ENCODE measurements at regions not wholly inside any gene's neighbourhood (a gene's known extent, or its start where the extent isn't known, plus 50 kb on each side); places are given as distances from the start of the nearest gene placed in this dataset.

GRCh38 chr6:80566361-80566760 lies 459.9 kb downstream of the BCKDHB start:
- no peak overlapping the region for H3K4me3 ChIP-seq
- H3K9me2 ChIP-seq (ENCODE audit: insufficient read depth) = no peaks in the 10 kb centered on the region
- H3K4me2 ChIP-seq (ENCODE audit: unreplicated experiment) = no peak overlapping the region
- no peak overlapping the region for H3K27ac ChIP-seq
- H3K27me3 ChIP-seq (replicated peaks; ENCODE audit: insufficient read depth) = no peaks in the 10 kb centered on the region
- no peak for DNase-seq
- no peaks in the 10 kb centered on the region for H3K79me2 ChIP-seq (ENCODE audit: insufficient read depth)
- no peaks in the 10 kb centered on the region for H3K9me3 ChIP-seq (ENCODE audit: low read depth)
- H3K9ac ChIP-seq = no peak overlapping the region
- H3K4me1 ChIP-seq (ENCODE audit: insufficient read depth) = no peaks in the 10 kb centered on the region
- H3F3A ChIP-seq (ENCODE audit: insufficient read depth) = no peaks in the 10 kb centered on the region
- no peak overlapping the region for H2AFZ ChIP-seq
- TF ChIP-seq EZH2 (IDR thresholded peaks at IDR 0.05; ENCODE audit: insufficient read depth, poor library complexity, severe bottlenecking) (no peak), EZH2phosphoT487 (IDR thresholded peaks at IDR 0.05; ENCODE audit: insufficient read depth, low read depth) (no peak)
- in situ Hi-C loops (cut with MboI) = no loop called here
- no peaks in the 10 kb centered on the region for H3K36me3 ChIP-seq (ENCODE audit: low read depth)
- WGBS, 2 experiments (ENCODE audit: low coverage in 1 of 2, low lambda C conversion rate in 2 of 2, missing lambda C conversion rate in 2 of 2) = 100% methylated on average over 1 of the region's 1 CpG
- H4K20me1 ChIP-seq (ENCODE audit: insufficient read depth) = no peaks in the 10 kb centered on the region

GRCh38 chr6:80553071-80553740 lies 446.7 kb downstream of the BCKDHB start:
- Histone ChIP-seq H4K20me1 (ENCODE audit: insufficient read depth) (no peaks in the 10 kb centered on the region), H3K36me3 (ENCODE audit: low read depth) (no peaks in the 10 kb centered on the region), H3K9me3 (ENCODE audit: low read depth) (no peaks in the 10 kb centered on the region), H3K27ac (no peak overlapping the region), H3K9me2 (ENCODE audit: insufficient read depth) (no peaks in the 10 kb centered on the region), H3K4me3 (no peak overlapping the region), H3K9ac (no peak overlapping the region), H3K27me3 (replicated peaks; ENCODE audit: insufficient read depth) (no peaks in the 10 kb centered on the region), H2AFZ (peak overlapping the region; percentile 11; the same call in 1 of the 2 replicates), H3K79me2 (ENCODE audit: insufficient read depth) (no peaks in the 10 kb centered on the region), H3K4me1 (ENCODE audit: insufficient read depth) (peaks cover 15% of the 10 kb centered on the region), H3K4me2 (ENCODE audit: unreplicated experiment) (no peak overlapping the region), H3F3A (ENCODE audit: insufficient read depth) (peaks cover 15% of the 10 kb centered on the region)
- TF ChIP-seq EZH2phosphoT487 (IDR thresholded peaks at IDR 0.05; ENCODE audit: insufficient read depth, low read depth) (no peak), EZH2 (IDR thresholded peaks at IDR 0.05; ENCODE audit: insufficient read depth, poor library complexity, severe bottlenecking) (no peak)
- no peak for DNase-seq
- in situ Hi-C loops (cut with MboI) = no loop called here
- 72 to 78% methylated on average over 5 of the region's 5 CpGs for WGBS, 2 experiments (ENCODE audit: low coverage in 1 of 2, low lambda C conversion rate in 2 of 2, missing lambda C conversion rate in 2 of 2)

- H3K27me3 ChIP-seq (replicated peaks; ENCODE audit: insufficient read depth) = no peaks in the 10 kb centered on the region
- H2AFZ ChIP-seq = no peak overlapping the region
- H3K79me2 ChIP-seq (ENCODE audit: insufficient read depth) = no peaks in the 10 kb centered on the region
- no peak overlapping the region for H3K4me3 ChIP-seq
- no peaks in the 10 kb centered on the region for H3K9me2 ChIP-seq (ENCODE audit: insufficient read depth)
- no peak overlapping the region for H3K4me2 ChIP-seq (ENCODE audit: unreplicated experiment)
- H3K9ac ChIP-seq = no peak overlapping the region
- H3K36me3 ChIP-seq (ENCODE audit: low read depth) = no peaks in the 10 kb centered on the region
- peaks cover 34% of the 10 kb centered on the region for H3K4me1 ChIP-seq (ENCODE audit: insufficient read depth)
- no peaks in the 10 kb centered on the region for H4K20me1 ChIP-seq (ENCODE audit: insufficient read depth)
- TF ChIP-seq EZH2 (IDR thresholded peaks at IDR 0.05; ENCODE audit: insufficient read depth, poor library complexity, severe bottlenecking) (no peak), EZH2phosphoT487 (IDR thresholded peaks at IDR 0.05; ENCODE audit: insufficient read depth, low read depth) (no peak)
- in situ Hi-C loops (cut with MboI) = no loop called here
- H3F3A ChIP-seq (ENCODE audit: insufficient read depth) = peaks cover 30% of the 10 kb centered on the region
- no peak for DNase-seq
- no peak overlapping the region for H3K27ac ChIP-seq
- no peaks in the 10 kb centered on the region for H3K9me3 ChIP-seq (ENCODE audit: low read depth)
- 75 to 84% methylated on average over 4 of the region's 4 CpGs for WGBS, 2 experiments (ENCODE audit: low coverage in 1 of 2, low lambda C conversion rate in 2 of 2, missing lambda C conversion rate in 2 of 2)
Measured at GRCh38 chr6:80550748-80551147, 444.3 kb downstream of the BCKDHB start.

- H3K27ac ChIP-seq = no peak overlapping the region
- no peak for DNase-seq
- no peaks in the 10 kb centered on the region for H3K9me2 ChIP-seq (ENCODE audit: insufficient read depth)
- no peak overlapping the region for H3K4me2 ChIP-seq (ENCODE audit: unreplicated experiment)
- peaks cover 37% of the 10 kb centered on the region for H3K4me1 ChIP-seq (ENCODE audit: insufficient read depth)
- no peaks in the 10 kb centered on the region for H4K20me1 ChIP-seq (ENCODE audit: insufficient read depth)
- in situ Hi-C loops (cut with MboI) = no loop called here
- TF ChIP-seq EZH2 (IDR thresholded peaks at IDR 0.05; ENCODE audit: insufficient read depth, poor library complexity, severe bottlenecking) (no peak), EZH2phosphoT487 (IDR thresholded peaks at IDR 0.05; ENCODE audit: insufficient read depth, low read depth) (no peak)
- no peak overlapping the region for H2AFZ ChIP-seq
- no peaks in the 10 kb centered on the region for H3K27me3 ChIP-seq (replicated peaks; ENCODE audit: insufficient read depth)
- WGBS, 2 experiments (ENCODE audit: low coverage in 1 of 2, low lambda C conversion rate in 2 of 2, missing lambda C conversion rate in 2 of 2) = 30 to 34% methylated on average over 2 of the region's 2 CpGs
- no peak overlapping the region for H3K4me3 ChIP-seq
- no peaks in the 10 kb centered on the region for H3K36me3 ChIP-seq (ENCODE audit: low read depth)
- H3K9me3 ChIP-seq (ENCODE audit: low read depth) = no peaks in the 10 kb centered on the region
- peaks cover 30% of the 10 kb centered on the region for H3F3A ChIP-seq (ENCODE audit: insufficient read depth)
- H3K79me2 ChIP-seq (ENCODE audit: insufficient read depth) = no peaks in the 10 kb centered on the region
- no peak overlapping the region for H3K9ac ChIP-seq
Measured at GRCh38 chr6:80550281-80550680, 443.8 kb downstream of the BCKDHB start.

Measured in GM23248 (cell line).